ENCODE measurements at regions not wholly inside any gene's neighbourhood (a gene's known extent, or its start where the extent isn't known, plus 50 kb on each side); places are given as distances from the start of the nearest gene placed in this dataset.
A peak's percentile ranks its signal among the peaks of the same experiment; 100 is the strongest.
"Not testable (repeated sequence)": the region's sequence is repeated elsewhere in the genome, so short reads cannot be mapped to it uniquely, and the experiment has no call there.

GRCh38 chr12:15381-15780 lies 51.2 kb upstream of the IQSEC3 start:
- H3K27ac ChIP-seq (ENCODE audit: low read depth, low read length); DNase-seq; H3K27me3 Mint-ChIP-seq (ENCODE audit: insufficient read depth); H3K4me3 ChIP-seq (ENCODE audit: low read length); H3K4me1 ChIP-seq (ENCODE audit: control insufficient read depth, insufficient read depth, low read length); H3K27me3 ChIP-seq (ENCODE audit: control insufficient read depth, insufficient read depth, low read length, poor library complexity, severe bottlenecking); H3K4me3 Mint-ChIP-seq; H3K27ac Mint-ChIP-seq; H3K9ac ChIP-seq (ENCODE audit: extremely low read depth, low read length, poor library complexity, severe bottlenecking); H3K9me3 ChIP-seq (ENCODE audit: control insufficient read depth, low read length); H3K4me1 Mint-ChIP-seq; H3K36me3 ChIP-seq (ENCODE audit: control insufficient read depth, insufficient read depth, low read length): not testable (repeated sequence)
- peak; percentile 30 for TF ChIP-seq CTCF (conservative IDR thresholded peaks at IDR 0.05)
- peaks cover 11% of the 10 kb centered on the region for H3K36me3 Mint-ChIP-seq (ENCODE audit: low read depth)
- WGBS, 2 experiments (ENCODE audit: insufficient coverage in 1 of 2, insufficient read length in 1 of 2), result 86% methylated on average over 6 of the region's 9 CpGs; no CpG with 5 or more reads in 1 of the 2 experiments
- peaks cover 15% of the 10 kb centered on the region for H3K9me3 Mint-ChIP-seq

- DNase-seq, result not testable (repeated sequence)
Observed at GRCh38 chr12:16019-16418, 50.5 kb upstream of the IQSEC3 start.

GRCh38 chr12:16541-16940 lies 50.0 kb upstream of the IQSEC3 start:
- H3K9me3 ChIP-seq (ENCODE audit: control insufficient read depth, low read length); H3K9ac ChIP-seq (ENCODE audit: extremely low read depth, low read length, poor library complexity, severe bottlenecking); H3K27ac Mint-ChIP-seq; H3K4me1 Mint-ChIP-seq; H3K27ac ChIP-seq (ENCODE audit: low read depth, low read length); H3K36me3 ChIP-seq (ENCODE audit: control insufficient read depth, insufficient read depth, low read length); H3K4me1 ChIP-seq (ENCODE audit: control insufficient read depth, insufficient read depth, low read length); DNase-seq; H3K4me3 Mint-ChIP-seq; H3K27me3 ChIP-seq (ENCODE audit: control insufficient read depth, insufficient read depth, low read length, poor library complexity, severe bottlenecking); H3K4me3 ChIP-seq (ENCODE audit: low read length); H3K27me3 Mint-ChIP-seq (ENCODE audit: insufficient read depth): not testable (repeated sequence)
- peaks cover 20% of the 10 kb centered on the region for H3K36me3 Mint-ChIP-seq (ENCODE audit: low read depth)
- WGBS, 2 experiments (ENCODE audit: insufficient coverage in 1 of 2, insufficient read length in 1 of 2), result 100% methylated on average over 4 of the region's 9 CpGs; no CpG with 5 or more reads in 1 of the 2 experiments
- peaks cover 14% of the 10 kb centered on the region for H3K9me3 Mint-ChIP-seq

More at GRCh38 chr12:16019-16418, 50.5 kb upstream of the IQSEC3 start:
- H3K4me3 Mint-ChIP-seq; H3K9ac ChIP-seq (ENCODE audit: extremely low read depth, low read length, poor library complexity, severe bottlenecking); H3K4me3 ChIP-seq (ENCODE audit: low read length); H3K4me1 ChIP-seq (ENCODE audit: control insufficient read depth, insufficient read depth, low read length); H3K27me3 ChIP-seq (ENCODE audit: control insufficient read depth, insufficient read depth, low read length, poor library complexity, severe bottlenecking); H3K36me3 ChIP-seq (ENCODE audit: control insufficient read depth, insufficient read depth, low read length); H3K9me3 ChIP-seq (ENCODE audit: control insufficient read depth, low read length); H3K27ac Mint-ChIP-seq; H3K27ac ChIP-seq (ENCODE audit: low read depth, low read length); H3K27me3 Mint-ChIP-seq (ENCODE audit: insufficient read depth); H3K4me1 Mint-ChIP-seq: not testable (repeated sequence)
- WGBS, 2 experiments (ENCODE audit: insufficient coverage in 1 of 2, insufficient read length in 1 of 2), result no CpG with 5 or more reads among the region's 9 CpGs
- Mint-ChIP-seq H3K9me3 (peaks cover 14% of the 10 kb centered on the region), H3K36me3 (ENCODE audit: low read depth) (peaks cover 15% of the 10 kb centered on the region)
